Vagina (tissue), 2 donors: ENCODE measurements at regions not wholly inside any gene's neighbourhood (a gene's known extent, or its start where the extent isn't known, plus 50 kb on each side); places are given as distances from the start of the nearest gene placed in this dataset.

Experiments used
- DNase-seq, 2 donors: peaks; one replicate each; pipeline ENCODE4 v3.0.0-alpha.2; 2017; ENCODE audit errors: extremely low spot score in 2 of 2
- H3K27ac ChIP-seq: fragments of 200-600 bp; sonication (generic); one replicate; pipeline ENCODE4 v1.5.1; 2019
- H3K27me3 ChIP-seq: fragments of 200-600 bp; sonication (generic); one replicate; pipeline ENCODE4 v1.5.1; 2019
- H3K36me3 ChIP-seq, 2 donors: fragments of 200-600 bp; sonication (generic); one replicate each; pipeline ENCODE4 v1.5.1; 2017 to 2019
- H3K4me1 ChIP-seq: fragments of 200-600 bp; sonication (generic); one replicate; pipeline ENCODE4 v1.5.1; 2019
- H3K4me3 ChIP-seq, 2 donors: fragments of 200-600 bp; sonication (generic); 1 replicate in 1 of 2; 2 replicates in 1 of 2; pipeline ENCODE4 v1.5.1; 2016 to 2019
- H3K9me3 ChIP-seq: fragments of 200-600 bp; sonication (generic); one replicate; pipeline ENCODE4 v1.5.1; 2019
- POLR2A ChIP-seq, 2 donors: fragments of 450-650 bp; IDR thresholded peaks; one replicate each; pipeline ENCODE4 v1.6.1; 2017; ENCODE audit warnings: antibody characterized with exemption in 2 of 2, mild to moderate bottlenecking in 2 of 2, moderate library complexity in 2 of 2
- POLR2AphosphoS5 ChIP-seq, 2 donors: sonication (generic); formaldehyde crosslinking; IDR thresholded peaks; one replicate each; pipeline ENCODE4 v1.9.0; 2017; ENCODE audit warnings: antibody characterized with exemption in 2 of 2, mild to moderate bottlenecking in 2 of 2, low read depth in 1 of 2; ENCODE audit not compliant: insufficient read depth in 1 of 2
- intact Hi-C: fragments of 100-400 bp; cut with DNase I; formaldehyde crosslinking; loops from one replicate; pipeline ENCODE4 v1.15.1; 2023
- TF ChIP-seq, protein P1 (sequence below), 3 experiments: fragments of 450-650 bp in 2 of 3; fragments of 200-600 bp in 1 of 3; sonication (generic) in 1 of 3; IDR thresholded peaks; one replicate each; pipeline ENCODE4 v1.5.1; 2017 to 2019; ENCODE audit warnings: antibody characterized with exemption in 3 of 3, mild to moderate bottlenecking in 2 of 3, moderate library complexity in 2 of 3

DNA sequence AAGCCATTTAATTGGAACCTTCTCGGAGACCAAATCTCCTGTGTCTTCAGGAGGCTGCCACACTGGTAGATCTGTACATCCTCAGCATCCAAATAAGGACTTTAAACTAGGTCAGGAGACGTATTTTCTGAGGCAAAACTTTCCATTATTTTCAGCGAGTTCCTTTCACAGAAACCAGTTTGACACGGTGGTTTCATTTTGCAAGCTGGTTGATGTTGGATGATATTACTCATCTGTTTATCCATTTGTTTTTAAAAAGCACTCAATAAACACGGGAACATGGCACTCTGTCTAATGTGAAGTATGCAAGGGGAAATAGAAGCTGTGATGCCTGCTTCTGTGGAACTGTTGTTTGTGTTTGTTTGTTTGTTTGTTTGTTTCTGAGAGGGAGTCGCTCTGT is 199.6 kb downstream of the ERCC6L2 start:
- no peak overlapping the region for H3K27ac ChIP-seq
- no peak overlapping the region for H3K4me3 ChIP-seq
- DNase-seq = no peak
- H3K36me3 ChIP-seq = no peaks in the 10 kb centered on the region
- intact Hi-C loops = no loop called here
- peaks cover 9% of the 10 kb centered on the region for H3K4me1 ChIP-seq
- TF ChIP-seq POLR2AphosphoS5 (IDR thresholded peaks at IDR 0.05; ENCODE audit: insufficient read depth in 1 of 2, low read depth in 1 of 2) (no peak), POLR2A (IDR thresholded peaks at IDR 0.05) (no peak)
- TF ChIP-seq, protein P1, sequence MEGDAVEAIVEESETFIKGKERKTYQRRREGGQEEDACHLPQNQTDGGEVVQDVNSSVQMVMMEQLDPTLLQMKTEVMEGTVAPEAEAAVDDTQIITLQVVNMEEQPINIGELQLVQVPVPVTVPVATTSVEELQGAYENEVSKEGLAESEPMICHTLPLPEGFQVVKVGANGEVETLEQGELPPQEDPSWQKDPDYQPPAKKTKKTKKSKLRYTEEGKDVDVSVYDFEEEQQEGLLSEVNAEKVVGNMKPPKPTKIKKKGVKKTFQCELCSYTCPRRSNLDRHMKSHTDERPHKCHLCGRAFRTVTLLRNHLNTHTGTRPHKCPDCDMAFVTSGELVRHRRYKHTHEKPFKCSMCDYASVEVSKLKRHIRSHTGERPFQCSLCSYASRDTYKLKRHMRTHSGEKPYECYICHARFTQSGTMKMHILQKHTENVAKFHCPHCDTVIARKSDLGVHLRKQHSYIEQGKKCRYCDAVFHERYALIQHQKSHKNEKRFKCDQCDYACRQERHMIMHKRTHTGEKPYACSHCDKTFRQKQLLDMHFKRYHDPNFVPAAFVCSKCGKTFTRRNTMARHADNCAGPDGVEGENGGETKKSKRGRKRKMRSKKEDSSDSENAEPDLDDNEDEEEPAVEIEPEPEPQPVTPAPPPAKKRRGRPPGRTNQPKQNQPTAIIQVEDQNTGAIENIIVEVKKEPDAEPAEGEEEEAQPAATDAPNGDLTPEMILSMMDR (IDR thresholded peaks at IDR 0.05) = no peak
- no peaks in the 10 kb centered on the region for H3K27me3 ChIP-seq
- H3K9me3 ChIP-seq = no peaks in the 10 kb centered on the region

DNA sequence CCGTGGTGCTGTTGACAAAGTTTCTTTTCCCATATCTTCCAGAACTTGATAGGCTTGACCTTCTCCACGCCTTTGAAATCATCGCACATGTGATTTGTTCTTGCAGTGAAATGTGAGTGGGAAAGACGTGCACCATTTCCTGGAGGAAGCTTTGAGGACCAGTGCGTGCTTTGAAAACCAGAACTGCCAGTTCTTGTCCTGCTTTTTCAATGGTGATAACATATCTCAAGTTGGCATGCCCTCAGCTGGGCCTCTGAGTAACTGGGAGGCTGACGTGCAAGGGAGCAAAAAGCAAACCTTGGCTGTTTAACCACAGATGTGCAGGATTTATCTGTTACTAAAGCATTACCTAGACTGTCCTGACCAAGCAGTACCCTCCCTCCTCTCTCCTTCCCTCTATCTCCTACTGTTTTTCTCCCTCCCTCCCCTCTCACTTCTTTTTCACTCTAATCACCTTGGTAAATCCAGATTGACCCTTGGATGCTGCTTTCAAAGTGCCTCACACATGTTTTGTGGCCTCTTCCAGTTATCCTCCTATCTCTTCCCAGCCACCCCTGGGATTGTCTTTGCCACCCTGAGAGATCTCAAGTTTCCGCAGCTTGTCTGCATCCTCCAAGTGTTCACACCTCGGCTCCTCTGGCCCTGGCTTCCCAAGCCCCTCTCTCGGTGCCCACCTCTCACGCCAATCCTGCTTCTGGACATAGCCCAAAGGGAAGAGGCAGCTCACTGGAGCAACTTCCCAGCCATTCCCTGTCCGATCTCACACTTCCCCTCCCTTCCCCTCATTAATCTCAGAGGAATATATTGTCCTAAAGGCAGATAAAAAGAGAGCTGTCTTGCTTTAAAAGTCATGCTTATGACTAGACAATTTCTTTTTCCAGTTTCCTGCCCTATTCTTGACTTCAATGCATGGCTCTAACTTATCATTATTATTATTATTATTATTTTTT is 198.3 kb downstream of the ERCC6L2 start:
- TF ChIP-seq POLR2A (IDR thresholded peaks at IDR 0.05) = no peak
- no peak for TF ChIP-seq POLR2AphosphoS5 (IDR thresholded peaks at IDR 0.05; ENCODE audit: insufficient read depth in 1 of 2, low read depth in 1 of 2)
- TF ChIP-seq, protein P1 (IDR thresholded peaks at IDR 0.05) = no peak
- Histone ChIP-seq H3K36me3 (no peaks in the 10 kb centered on the region), H3K9me3 (no peaks in the 10 kb centered on the region), H3K27me3 (no peaks in the 10 kb centered on the region), H3K4me3 (no peak overlapping the region), H3K27ac (no peak overlapping the region), H3K4me1 (peaks cover 9% of the 10 kb centered on the region)
- intact Hi-C loops = no loop called here
- DNase-seq = no peak

DNA sequence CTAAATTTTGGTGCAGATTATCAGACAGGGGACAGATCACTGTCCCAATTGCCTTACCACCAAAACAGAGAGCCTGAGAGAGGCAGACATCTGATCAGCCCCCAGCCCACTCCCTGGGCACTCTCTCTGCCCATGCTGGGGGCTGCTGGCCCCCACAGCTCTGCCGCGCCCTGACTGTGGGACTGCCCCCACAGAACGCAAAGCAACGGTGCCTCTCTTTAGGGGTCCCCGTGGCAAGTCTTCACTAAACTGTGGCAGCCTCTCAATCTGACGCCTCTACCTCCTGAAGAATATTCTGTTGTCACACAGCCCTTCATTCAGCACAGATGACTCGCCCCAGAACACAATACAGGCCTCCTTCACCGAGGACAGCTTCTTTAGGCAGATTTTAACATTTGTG is 197.4 kb downstream of the ERCC6L2 start:
- Histone ChIP-seq H3K9me3 (no peaks in the 10 kb centered on the region), H3K36me3 (no peaks in the 10 kb centered on the region), H3K4me1 (peaks cover 9% of the 10 kb centered on the region), H3K4me3 (no peak overlapping the region), H3K27ac (no peak overlapping the region), H3K27me3 (no peaks in the 10 kb centered on the region)
- no peak for DNase-seq
- TF ChIP-seq POLR2AphosphoS5 (IDR thresholded peaks at IDR 0.05; ENCODE audit: insufficient read depth in 1 of 2, low read depth in 1 of 2) = no peak
- intact Hi-C loops = no loop called here

DNA sequence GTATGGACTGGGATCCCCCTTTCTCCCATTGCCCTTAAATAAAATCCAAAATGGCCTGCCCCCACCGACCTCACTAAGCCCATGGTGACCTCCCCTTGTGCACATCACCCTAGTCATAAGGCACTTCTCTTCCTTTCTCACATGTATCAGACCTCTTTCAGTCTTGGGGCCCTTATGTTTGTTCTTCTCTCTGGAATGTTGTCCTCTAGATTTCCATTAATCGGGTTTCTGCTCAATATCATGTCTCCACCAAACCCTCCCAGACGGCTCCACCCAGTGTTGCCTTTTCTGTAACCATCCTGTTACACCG is 196.3 kb downstream of the ERCC6L2 start:
- DNase-seq = no peak
- Histone ChIP-seq H3K9me3 (no peaks in the 10 kb centered on the region), H3K36me3 (no peaks in the 10 kb centered on the region), H3K4me3 (no peak overlapping the region), H3K4me1 (peaks cover 9% of the 10 kb centered on the region), H3K27ac (no peak overlapping the region), H3K27me3 (no peaks in the 10 kb centered on the region)
- TF ChIP-seq POLR2A (IDR thresholded peaks at IDR 0.05) (no peak), POLR2AphosphoS5 (IDR thresholded peaks at IDR 0.05; ENCODE audit: insufficient read depth in 1 of 2, low read depth in 1 of 2) (no peak)
- TF ChIP-seq, protein P1 (IDR thresholded peaks at IDR 0.05) = no peak
- intact Hi-C loops = no loop called here

DNA sequence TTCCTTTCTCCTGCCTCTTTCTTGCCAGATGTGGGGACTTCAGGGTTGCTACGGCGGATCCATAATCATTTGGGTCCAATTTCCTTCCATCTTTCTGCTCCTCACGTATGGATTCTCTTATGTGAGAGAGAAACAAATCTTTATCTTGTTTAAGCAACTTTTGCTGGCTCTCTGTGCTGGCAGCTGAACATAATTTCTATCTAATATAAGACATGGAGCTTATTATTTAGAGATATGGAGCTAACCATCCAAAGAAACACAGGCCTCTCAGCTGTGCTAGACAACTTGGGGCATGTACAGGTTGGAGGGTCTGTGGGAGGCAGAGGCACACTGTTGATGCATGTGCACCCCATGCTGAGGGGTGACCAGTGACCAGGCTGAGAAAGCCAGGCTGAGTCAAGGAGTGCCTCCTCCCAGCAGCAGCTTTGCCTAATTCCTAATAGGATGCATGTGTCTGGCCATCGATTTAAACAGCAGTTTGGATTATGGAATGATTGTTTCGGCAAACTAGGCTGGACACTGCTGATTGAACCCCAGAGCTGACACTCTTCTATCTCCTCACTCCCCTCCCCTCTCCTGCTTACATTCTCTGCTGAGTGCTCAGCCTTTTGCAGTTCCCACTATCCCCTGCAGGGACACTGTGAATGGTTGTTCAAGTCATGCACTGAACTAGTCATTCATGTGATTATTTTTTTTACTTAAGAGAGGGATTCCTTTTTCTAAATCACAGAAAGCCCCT is 195.8 kb downstream of the ERCC6L2 start:
- peaks cover 9% of the 10 kb centered on the region for H3K4me1 ChIP-seq
- H3K27me3 ChIP-seq = no peaks in the 10 kb centered on the region
- no peaks in the 10 kb centered on the region for H3K36me3 ChIP-seq
- no peak overlapping the region for H3K27ac ChIP-seq
- intact Hi-C loops = no loop called here
- no peak for DNase-seq
- no peaks in the 10 kb centered on the region for H3K9me3 ChIP-seq
- no peak overlapping the region for H3K4me3 ChIP-seq
- TF ChIP-seq POLR2AphosphoS5 (IDR thresholded peaks at IDR 0.05; ENCODE audit: insufficient read depth in 1 of 2, low read depth in 1 of 2) = no peak
